GM10266 (cell line): ENCODE measurements at regions not wholly inside any gene's neighbourhood (a gene's known extent, or its start where the extent isn't known, plus 50 kb on each side); places are given as distances from the start of the nearest gene placed in this dataset.

Experiments used
- DNase-seq: peaks from one replicate; pipeline ENCODE4 v3.0.0; 2012; ENCODE audit errors: extremely low spot score
- CTCF ChIP-seq: IDR thresholded peaks from 2 replicates; pipeline ENCODE4 v1.5.1; 2012; ENCODE audit warnings: mild to moderate bottlenecking, low read depth; ENCODE audit not compliant: control insufficient read depth, insufficient read depth; ENCODE audit errors: missing control alignments

GRCh38 chr3:87798567-87798947, 260.2 kb downstream of the CGGBP1 start:
- TF ChIP-seq CTCF, result no peak
- no peak for DNase-seq

GRCh38 chr3:87797872-87798566, 260.8 kb downstream of the CGGBP1 start:
- DNase-seq, result no peak
- TF ChIP-seq CTCF, result no peak

GRCh38 chr3:87796843-87797185, 262.0 kb downstream of the CGGBP1 start:
- no peak for TF ChIP-seq CTCF
- DNase-seq, result no peak

- DNase-seq, result no peak
- no peak for TF ChIP-seq CTCF
Measured at GRCh38 chr3:87796137-87796842, 262.5 kb downstream of the CGGBP1 start.

GRCh38 chr3:87795701-87796100, 263.1 kb downstream of the CGGBP1 start:
- TF ChIP-seq CTCF, result no peak
- DNase-seq, result no peak

GRCh38 chr3:87793337-87793877, 265.4 kb downstream of the CGGBP1 start:
- DNase-seq, result no peak
- no peak for TF ChIP-seq CTCF
